ENCODE measurements at regions not wholly inside any gene's neighbourhood (a gene's known extent, or its start where the extent isn't known, plus 50 kb on each side); places are given as distances from the start of the nearest gene placed in this dataset.

DNA sequence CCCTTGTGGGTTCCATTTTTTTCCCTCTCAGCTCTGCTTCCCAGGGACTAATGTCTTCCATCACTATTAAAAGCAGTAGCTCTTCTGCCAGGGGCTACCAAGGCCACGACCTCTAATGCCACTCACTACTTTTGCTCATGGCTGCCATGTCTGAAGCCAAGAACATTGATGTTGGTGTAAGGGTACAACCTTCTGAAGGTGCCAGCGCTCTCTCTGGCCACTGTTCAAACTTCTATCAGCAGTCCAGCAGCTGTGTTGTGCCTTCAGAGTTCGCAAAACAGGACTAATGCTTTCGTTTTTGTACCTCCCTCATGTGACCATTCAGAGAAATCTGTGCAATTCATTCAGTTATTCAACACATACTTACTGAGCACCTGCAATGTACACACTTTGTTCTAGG, 121.5 kb upstream of the ENPEP start:
- Histone ChIP-seq H3K4me1 (replicated peaks in 1 of 2) (no peaks in the 10 kb centered on the region), H3K4me3 (no peak overlapping the region), H3K27me3 (no peaks in the 10 kb centered on the region), H3K36me3 (replicated peaks in 1 of 2) (no peaks in the 10 kb centered on the region), H3K9me3 (replicated peaks in 1 of 3) (no peaks in the 10 kb centered on the region), H3K27ac (no peak overlapping the region)
- no peak for TF ChIP-seq POLR2A (IDR thresholded peaks at IDR 0.05)
- TF ChIP-seq, protein P1, sequence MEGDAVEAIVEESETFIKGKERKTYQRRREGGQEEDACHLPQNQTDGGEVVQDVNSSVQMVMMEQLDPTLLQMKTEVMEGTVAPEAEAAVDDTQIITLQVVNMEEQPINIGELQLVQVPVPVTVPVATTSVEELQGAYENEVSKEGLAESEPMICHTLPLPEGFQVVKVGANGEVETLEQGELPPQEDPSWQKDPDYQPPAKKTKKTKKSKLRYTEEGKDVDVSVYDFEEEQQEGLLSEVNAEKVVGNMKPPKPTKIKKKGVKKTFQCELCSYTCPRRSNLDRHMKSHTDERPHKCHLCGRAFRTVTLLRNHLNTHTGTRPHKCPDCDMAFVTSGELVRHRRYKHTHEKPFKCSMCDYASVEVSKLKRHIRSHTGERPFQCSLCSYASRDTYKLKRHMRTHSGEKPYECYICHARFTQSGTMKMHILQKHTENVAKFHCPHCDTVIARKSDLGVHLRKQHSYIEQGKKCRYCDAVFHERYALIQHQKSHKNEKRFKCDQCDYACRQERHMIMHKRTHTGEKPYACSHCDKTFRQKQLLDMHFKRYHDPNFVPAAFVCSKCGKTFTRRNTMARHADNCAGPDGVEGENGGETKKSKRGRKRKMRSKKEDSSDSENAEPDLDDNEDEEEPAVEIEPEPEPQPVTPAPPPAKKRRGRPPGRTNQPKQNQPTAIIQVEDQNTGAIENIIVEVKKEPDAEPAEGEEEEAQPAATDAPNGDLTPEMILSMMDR (IDR thresholded peaks at IDR 0.05) = no peak
- intact Hi-C loops (cut with DNase I) = no loop called here
- WGBS, 4 donors = 29 to 67% (median 59%) methylated on average over 4 of the region's 4 CpGs
- DNase-seq = no peak

DNA sequence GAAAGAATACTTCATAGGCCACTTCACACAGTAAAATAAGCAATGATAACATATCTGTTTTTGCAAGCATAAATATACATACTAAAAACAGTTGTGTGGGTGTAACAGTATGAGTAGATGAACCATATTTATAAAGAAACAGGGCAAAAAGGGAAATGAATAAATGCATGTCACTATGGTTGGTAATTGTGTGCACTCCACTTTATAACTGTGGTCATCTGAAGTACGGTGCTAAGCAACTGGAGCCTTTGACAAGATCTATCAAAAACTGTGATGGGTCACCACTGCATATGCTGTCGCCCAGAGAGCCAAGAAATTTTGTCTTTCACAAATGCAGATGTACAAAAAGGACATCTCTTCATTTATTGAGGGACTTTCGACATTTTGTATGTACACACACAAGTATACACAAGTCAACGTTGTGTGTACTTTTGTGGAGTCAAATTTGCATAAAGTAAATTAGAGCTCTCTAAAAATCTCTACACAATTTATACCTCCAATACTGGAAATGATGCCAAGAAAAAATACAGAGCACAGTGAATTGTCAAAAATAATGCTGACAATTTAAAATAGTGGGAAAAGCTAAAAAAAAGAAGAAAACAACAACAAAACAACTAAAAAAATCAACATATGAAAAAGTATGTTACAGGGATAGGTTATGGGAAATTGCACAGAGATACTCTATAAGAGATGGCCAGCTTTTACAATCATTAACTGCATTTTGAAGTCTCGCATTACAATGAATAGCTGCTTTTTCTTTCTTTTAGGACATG, 123.1 kb upstream of the ENPEP start:
- no peak overlapping the region for H3K4me3 ChIP-seq
- no peak for DNase-seq
- 63 to 75% (median 69%) methylated on average over 5 of the region's 5 CpGs for WGBS, 4 donors
- intact Hi-C loops (cut with DNase I) = no loop called here
- no peak overlapping the region for H3K27ac ChIP-seq
- H3K4me1 ChIP-seq (replicated peaks in 1 of 2) = no peaks in the 10 kb centered on the region
- no peaks in the 10 kb centered on the region for H3K9me3 ChIP-seq (replicated peaks in 1 of 3)
- no peaks in the 10 kb centered on the region for H3K36me3 ChIP-seq (replicated peaks in 1 of 2)
- H3K27me3 ChIP-seq = no peaks in the 10 kb centered on the region
- TF ChIP-seq, protein P1 (IDR thresholded peaks at IDR 0.05) = no peak
- no peak for TF ChIP-seq POLR2A (IDR thresholded peaks at IDR 0.05)

DNA sequence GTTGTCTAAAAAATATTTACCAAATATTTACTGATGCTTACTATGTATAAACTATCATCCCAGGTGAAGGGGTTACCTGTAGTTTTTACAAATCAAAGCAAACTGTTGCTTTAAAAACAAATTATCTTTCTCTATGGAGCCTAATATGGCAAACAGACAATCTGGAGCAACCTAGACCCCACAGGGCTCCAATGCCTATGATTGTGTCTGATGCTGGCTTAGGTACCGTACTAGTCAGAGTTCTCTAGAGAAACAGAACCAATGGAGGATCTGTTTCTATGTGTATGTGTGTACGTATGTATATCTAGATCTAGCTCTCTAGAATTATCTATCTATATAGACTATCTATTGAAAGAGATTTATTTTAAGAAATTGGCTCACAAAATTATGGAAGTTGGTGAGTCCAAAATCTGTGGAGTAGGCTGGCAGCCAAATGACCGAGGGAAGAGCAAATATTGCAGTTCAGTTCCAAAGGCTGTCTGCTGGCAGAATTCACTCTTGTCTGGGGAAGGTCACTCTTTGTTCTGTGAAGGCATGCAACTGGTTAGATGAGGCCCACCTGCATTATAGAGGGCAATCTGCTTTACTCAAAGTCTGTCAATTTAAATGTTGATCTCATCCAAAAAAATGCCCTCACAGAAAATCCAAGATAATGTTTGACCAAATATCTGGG, 127.1 kb upstream of the ENPEP start:
- no peaks in the 10 kb centered on the region for H3K27me3 ChIP-seq
- H3K4me1 ChIP-seq (replicated peaks in 1 of 2) = no peaks in the 10 kb centered on the region
- whole genome bisulfite sequencing, 4 donors = 68 to 78% (median 72%) methylated on average over 3 of the region's 3 CpGs
- intact Hi-C loops (cut with DNase I) = no loop called here
- TF ChIP-seq, protein P1 (IDR thresholded peaks at IDR 0.05) = no peak
- TF ChIP-seq POLR2A (IDR thresholded peaks at IDR 0.05) = no peak
- H3K4me3 ChIP-seq = no peak overlapping the region
- H3K9me3 ChIP-seq (replicated peaks in 1 of 3) = no peaks in the 10 kb centered on the region
- no peaks in the 10 kb centered on the region for H3K36me3 ChIP-seq (replicated peaks in 1 of 2)
- DNase-seq = no peak
- H3K27ac ChIP-seq = no peak overlapping the region

DNA sequence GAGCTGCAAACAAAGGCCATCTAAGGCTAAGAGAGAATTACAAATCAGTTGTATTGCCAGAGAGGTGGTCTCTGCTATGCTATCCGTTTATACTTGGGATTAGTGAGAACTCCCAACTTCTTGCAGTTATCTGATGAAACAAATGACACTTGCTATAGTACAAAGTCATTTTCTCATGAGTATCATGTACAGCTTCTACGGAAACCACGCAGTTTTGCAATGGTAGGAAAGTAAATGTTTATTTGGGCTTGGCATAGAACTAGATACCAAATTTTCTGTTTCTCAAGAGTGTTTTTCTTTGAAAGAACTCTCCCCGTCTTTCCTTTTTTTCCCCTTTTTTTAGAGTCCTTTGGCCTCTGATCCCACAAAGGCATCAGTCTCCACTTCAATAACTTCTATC, 128.2 kb upstream of the ENPEP start:
- H3K27ac ChIP-seq = no peak overlapping the region
- intact Hi-C loops (cut with DNase I) = no loop called here
- WGBS, 4 donors = 59 to 71% (median 69%) methylated on average over 4 of the region's 4 CpGs
- H3K9me3 ChIP-seq (replicated peaks in 1 of 3) = no peaks in the 10 kb centered on the region
- no peak for TF ChIP-seq POLR2A (IDR thresholded peaks at IDR 0.05)
- TF ChIP-seq, protein P1 (IDR thresholded peaks at IDR 0.05) = no peak
- no peaks in the 10 kb centered on the region for H3K36me3 ChIP-seq (replicated peaks in 1 of 2)
- no peaks in the 10 kb centered on the region for H3K27me3 ChIP-seq
- no peaks in the 10 kb centered on the region for H3K4me1 ChIP-seq (replicated peaks in 1 of 2)
- no peak overlapping the region for H3K4me3 ChIP-seq
- no peak for DNase-seq
